ENCODE measurements at regions not wholly inside any gene's neighbourhood (a gene's known extent, or its start where the extent isn't known, plus 50 kb on each side); places are given as distances from the start of the nearest gene placed in this dataset.

DNA sequence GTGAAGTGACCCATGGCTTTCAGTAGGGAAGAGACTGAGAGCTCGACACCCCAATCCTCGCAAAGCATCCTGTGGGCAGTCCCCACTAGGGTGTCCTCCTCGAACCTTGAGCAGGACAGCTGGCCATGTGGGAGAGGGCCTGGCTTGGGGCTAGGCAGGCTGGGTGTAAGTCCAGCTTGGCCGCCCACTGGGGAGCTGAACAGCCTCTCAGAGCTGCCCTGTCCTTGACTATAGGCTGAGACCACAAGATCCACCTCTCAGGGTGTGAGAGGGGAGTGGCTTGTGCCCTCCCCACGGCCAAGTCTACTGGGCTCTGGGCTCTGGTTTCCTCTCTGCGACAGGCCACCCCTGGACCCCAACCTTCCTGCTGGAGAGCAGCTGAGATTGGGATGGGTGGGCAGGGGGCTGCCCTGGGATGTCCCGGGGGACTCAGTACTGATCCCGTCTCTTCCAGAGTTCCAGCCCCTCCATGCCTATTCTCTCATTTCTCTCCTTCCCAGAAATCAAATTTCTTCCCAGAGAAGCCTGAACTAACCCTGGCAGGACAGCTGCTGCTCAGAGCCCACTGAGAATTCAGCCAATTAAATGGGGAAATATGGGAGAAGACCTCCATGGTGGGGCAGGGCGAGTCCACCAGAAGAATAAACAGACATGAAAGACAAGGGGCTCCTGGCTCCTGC is 282.9 kb downstream of the PTPRU start:
- H3K79me2 ChIP-seq (ENCODE audit: insufficient read depth, low read length) = no peaks in the 10 kb centered on the region
- H3K9ac ChIP-seq (ENCODE audit: low read length) = no peak overlapping the region
- DNase-seq (ENCODE audit: low read depth) = no peak
- no peaks in the 10 kb centered on the region for H4K20me1 ChIP-seq (ENCODE audit: insufficient read depth, low read length)
- no peak overlapping the region for H3K4me3 ChIP-seq (ENCODE audit: insufficient read depth, low read depth, low read length)
- no peaks in the 10 kb centered on the region for H3K4me1 Mint-ChIP-seq (ENCODE audit: low read depth, unreplicated experiment)
- no peaks in the 10 kb centered on the region for H3K27me3 ChIP-seq (ENCODE audit: insufficient read depth, low read length)
- H3K4me1 ChIP-seq (ENCODE audit: insufficient read depth, low read length) = no peaks in the 10 kb centered on the region
- TF ChIP-seq CTCF (IDR thresholded peaks at IDR 0.05; ENCODE audit: insufficient read depth, low read depth, low read length) (no peak), EZH2 (IDR thresholded peaks at IDR 0.05; ENCODE audit: insufficient read depth, low read length) (no peak)
- H2AFZ ChIP-seq (ENCODE audit: low read depth, low read length) = no peak overlapping the region
- H3K27me3 Mint-ChIP-seq (ENCODE audit: low read depth, unreplicated experiment) = peaks cover 66% of the 10 kb centered on the region
- FAIRE-seq = no peak
- H3K4me2 ChIP-seq (ENCODE audit: low read length) = no peak overlapping the region
- H3K4me3 Mint-ChIP-seq (ENCODE audit: unreplicated experiment) = no peak overlapping the region
- H3K27ac Mint-ChIP-seq (ENCODE audit: unreplicated experiment) = no peak overlapping the region
- H3K9me3 Mint-ChIP-seq (ENCODE audit: unreplicated experiment) = peaks cover 3% of the 10 kb centered on the region
- H3K9me3 ChIP-seq (ENCODE audit: insufficient read depth, low read depth, low read length) = no peaks in the 10 kb centered on the region
- no peak overlapping the region for H3K27ac ChIP-seq (ENCODE audit: low read depth, low read length)
- no peaks in the 10 kb centered on the region for H3K36me3 ChIP-seq (ENCODE audit: insufficient read depth, low read length)
- H3K36me3 Mint-ChIP-seq (ENCODE audit: low read depth, unreplicated experiment) = no peaks in the 10 kb centered on the region

- no peaks in the 10 kb centered on the region for H4K20me1 ChIP-seq (ENCODE audit: insufficient read depth, low read length)
- no peak overlapping the region for H3K4me3 ChIP-seq (ENCODE audit: insufficient read depth, low read depth, low read length)
- no peak for FAIRE-seq
- H3K27ac ChIP-seq (ENCODE audit: low read depth, low read length) = no peak overlapping the region
- H3K9ac ChIP-seq (ENCODE audit: low read length) = no peak overlapping the region
- no peak for DNase-seq (ENCODE audit: low read depth)
- no peaks in the 10 kb centered on the region for H3K9me3 ChIP-seq (ENCODE audit: insufficient read depth, low read depth, low read length)
- TF ChIP-seq CTCF (IDR thresholded peaks at IDR 0.05; ENCODE audit: insufficient read depth, low read depth, low read length) (no peak), EZH2 (IDR thresholded peaks at IDR 0.05; ENCODE audit: insufficient read depth, low read length) (no peak)
- no peaks in the 10 kb centered on the region for H3K36me3 ChIP-seq (ENCODE audit: insufficient read depth, low read length)
- no peaks in the 10 kb centered on the region for H3K27me3 ChIP-seq (ENCODE audit: insufficient read depth, low read length)
- no peaks in the 10 kb centered on the region for H3K4me1 ChIP-seq (ENCODE audit: insufficient read depth, low read length)
- no peaks in the 10 kb centered on the region for H3K4me1 Mint-ChIP-seq (ENCODE audit: low read depth, unreplicated experiment)
- no peak overlapping the region for H3K27ac Mint-ChIP-seq (ENCODE audit: unreplicated experiment)
- H3K9me3 Mint-ChIP-seq (ENCODE audit: unreplicated experiment) = peaks cover 6% of the 10 kb centered on the region
- no peak overlapping the region for H2AFZ ChIP-seq (ENCODE audit: low read depth, low read length)
- peaks cover 59% of the 10 kb centered on the region for H3K27me3 Mint-ChIP-seq (ENCODE audit: low read depth, unreplicated experiment)
- H3K4me2 ChIP-seq (ENCODE audit: low read length) = no peak overlapping the region
- H3K79me2 ChIP-seq (ENCODE audit: insufficient read depth, low read length) = no peaks in the 10 kb centered on the region
- H3K4me3 Mint-ChIP-seq (ENCODE audit: unreplicated experiment) = no peak overlapping the region
- no peaks in the 10 kb centered on the region for H3K36me3 Mint-ChIP-seq (ENCODE audit: low read depth, unreplicated experiment)
Observed at GRCh38 chr1:29518183-29518835, 282.0 kb downstream of the PTPRU start.
